ENCODE measurements at regions not wholly inside any gene's neighbourhood (a gene's known extent, or its start where the extent isn't known, plus 50 kb on each side); places are given as distances from the start of the nearest gene placed in this dataset.

- TF ChIP-seq CTCF (IDR thresholded peaks at IDR 0.05; ENCODE audit: insufficient read depth, low read depth, low read length, missing control alignments), result no peak
- H3K4me3 ChIP-seq (ENCODE audit: low read depth, low read length), result no peak overlapping the region
- no peak for DNase-seq (ENCODE audit: low read depth)
These were observed 243.4 kb upstream of the PPP2R2D start for GRCh38 chr10:131657318-131657984.

GRCh38 chr10:131657985-131658330 is 242.8 kb upstream of the PPP2R2D start:
- DNase-seq (ENCODE audit: low read depth), result no peak
- H3K4me3 ChIP-seq (ENCODE audit: low read depth, low read length), result no peak overlapping the region
- TF ChIP-seq CTCF (IDR thresholded peaks at IDR 0.05; ENCODE audit: insufficient read depth, low read depth, low read length, missing control alignments), result no peak

GRCh38 chr10:131658476-131659110 is 242.2 kb upstream of the PPP2R2D start:
- no peak for DNase-seq (ENCODE audit: low read depth)
- no peak overlapping the region for H3K4me3 ChIP-seq (ENCODE audit: low read depth, low read length)
- no peak for TF ChIP-seq CTCF (IDR thresholded peaks at IDR 0.05; ENCODE audit: insufficient read depth, low read depth, low read length, missing control alignments)

GRCh38 chr10:131660427-131660826 is 240.4 kb upstream of the PPP2R2D start:
- DNase-seq (ENCODE audit: low read depth), result no peak
- TF ChIP-seq CTCF (IDR thresholded peaks at IDR 0.05; ENCODE audit: insufficient read depth, low read depth, low read length, missing control alignments), result no peak
- no peak overlapping the region for H3K4me3 ChIP-seq (ENCODE audit: low read depth, low read length)

GRCh38 chr10:131662851-131663250 is 238.0 kb upstream of the PPP2R2D start:
- no peak for DNase-seq (ENCODE audit: low read depth)
- no peak for TF ChIP-seq CTCF (IDR thresholded peaks at IDR 0.05; ENCODE audit: insufficient read depth, low read depth, low read length, missing control alignments)
- no peak overlapping the region for H3K4me3 ChIP-seq (ENCODE audit: low read depth, low read length)

GRCh38 chr10:131663351-131663750 is 237.5 kb upstream of the PPP2R2D start:
- DNase-seq (ENCODE audit: low read depth), result no peak
- H3K4me3 ChIP-seq (ENCODE audit: low read depth, low read length), result no peak overlapping the region
- TF ChIP-seq CTCF (IDR thresholded peaks at IDR 0.05; ENCODE audit: insufficient read depth, low read depth, low read length, missing control alignments), result no peak

GRCh38 chr10:131666091-131666490 is 234.7 kb upstream of the PPP2R2D start:
- TF ChIP-seq CTCF (IDR thresholded peaks at IDR 0.05; ENCODE audit: insufficient read depth, low read depth, low read length, missing control alignments), result no peak
- H3K4me3 ChIP-seq (ENCODE audit: low read depth, low read length), result no peak overlapping the region
- no peak for DNase-seq (ENCODE audit: low read depth)
